AG04450 (cell line): ENCODE measurements at regions not wholly inside any gene's neighbourhood (a gene's known extent, or its start where the extent isn't known, plus 50 kb on each side); places are given as distances from the start of the nearest gene placed in this dataset.

Source experiments
- CTCF ChIA-PET: fragments of 300-600, 350-600 bp; formaldehyde crosslinking; extraction: SDS; loops from one replicate; lab custom pipeline; 2022; ENCODE audit warnings: antibody characterized with exemption, inconsistent platforms; lab: Charles Lee
- POLR2A ChIA-PET: fragments of 350-600 bp; formaldehyde crosslinking; extraction: SDS; loops from one replicate; lab custom pipeline; 2021; ENCODE audit warnings: antibody characterized with exemption, inconsistent platforms; lab: Yijun Ruan, JAX
- DNase-seq: peaks from one replicate; pipeline ENCODE4 v3.0.0-alpha.2; 2011; ENCODE audit warnings: low read depth, low spot score
- H3K27ac ChIP-seq: one replicate; pipeline ENCODE4 v1.5.1; 2012; ENCODE audit warnings: low read depth, low read length, control low read depth
- H3K27me3 ChIP-seq: one replicate; pipeline ENCODE4 v1.6.0; 2012; ENCODE audit warnings: low read length; ENCODE audit not compliant: control insufficient read depth, insufficient read depth
- H3K4me3 ChIP-seq: 2 replicates; pipeline ENCODE4 v1.5.1; 2011; ENCODE audit warnings: mild to moderate bottlenecking, low read depth, low read length, control low read depth
- H3K9me3 ChIP-seq: 2 replicates; pipeline ENCODE4 v1.5.1; 2012; ENCODE audit warnings: low read length; ENCODE audit not compliant: control insufficient read depth, insufficient read depth
- CTCF ChIP-seq: IDR thresholded peaks from 2 replicates; pipeline ENCODE4 v1.5.1; 2011; ENCODE audit warnings: low read depth, low read length, control low read depth, inconsistent platforms

- Histone ChIP-seq H3K27ac (no peak overlapping the region), H3K9me3 (peaks cover 7% of the 10 kb centered on the region; the same call in 1 of the 2 replicates), H3K27me3 (no peaks in the 10 kb centered on the region), H3K4me3 (no peak overlapping the region)
- DNase-seq, result no peak
- CTCF ChIA-PET, result no interaction called here
- POLR2A ChIA-PET, result no interaction called here
- no peak for TF ChIP-seq CTCF
Measured at GRCh38 chr3:95333826-95334225, 1271.0 kb downstream of the NSUN3 start.

- TF ChIP-seq CTCF, result no peak
- Histone ChIP-seq H3K27me3 (no peaks in the 10 kb centered on the region), H3K9me3 (peaks cover 7% of the 10 kb centered on the region; the same call in 1 of the 2 replicates), H3K4me3 (no peak overlapping the region), H3K27ac (no peak overlapping the region)
- ChIA-PET CTCF (no interaction called here), POLR2A (no interaction called here)
- no peak for DNase-seq
Measured at GRCh38 chr3:95334461-95334860, 1271.6 kb downstream of the NSUN3 start.

- ChIA-PET POLR2A (no interaction called here), CTCF (no interaction called here)
- no peaks in the 10 kb centered on the region; the same call in 1 of the 2 replicates for H3K9me3 ChIP-seq
- no peak overlapping the region for H3K4me3 ChIP-seq
- no peaks in the 10 kb centered on the region for H3K27me3 ChIP-seq
- no peak for TF ChIP-seq CTCF
- DNase-seq, result no peak
- no peak overlapping the region for H3K27ac ChIP-seq
Measured at GRCh38 chr3:95335517-95335916, 1272.7 kb downstream of the NSUN3 start.

GRCh38 chr3:95338446-95338845 is 1275.6 kb downstream of the NSUN3 start:
- H3K27ac ChIP-seq, result no peak overlapping the region
- ChIA-PET POLR2A (no interaction called here), CTCF (no interaction called here)
- no peak for TF ChIP-seq CTCF
- no peaks in the 10 kb centered on the region for H3K9me3 ChIP-seq
- H3K4me3 ChIP-seq, result no peak overlapping the region
- DNase-seq, result no peak
- H3K27me3 ChIP-seq, result no peaks in the 10 kb centered on the region

GRCh38 chr3:95341314-95341713 is 1278.5 kb downstream of the NSUN3 start:
- Histone ChIP-seq H3K27ac (no peak overlapping the region), H3K27me3 (no peaks in the 10 kb centered on the region), H3K9me3 (no peaks in the 10 kb centered on the region), H3K4me3 (no peak overlapping the region)
- DNase-seq, result no peak
- no peak for TF ChIP-seq CTCF
- CTCF ChIA-PET, result interaction anchor here (0.6 kb wide), 1 partner anchor 1590 kb away, joined by 5 read pairs; no protein-coding TSS in a partner anchor
- POLR2A ChIA-PET, result no interaction called here
